ENCODE measurements at regions not wholly inside any gene's neighbourhood (a gene's known extent, or its start where the extent isn't known, plus 50 kb on each side); places are given as distances from the start of the nearest gene placed in this dataset.
"Not testable (repeated sequence)": the region's sequence is repeated elsewhere in the genome, so short reads cannot be mapped to it uniquely, and the experiment has no call there.

- Histone ChIP-seq H3K27me3 (ENCODE audit: control insufficient read depth, insufficient read depth, low read length) (no peaks in the 10 kb centered on the region), H3K4me3 (replicated peaks in 1 of 4; ENCODE audit: control extremely low read depth in 1 of 4, insufficient read depth in 1 of 4, low read depth in 3 of 4, low read length in 4 of 4) (no peak overlapping the region), H2AFZ (ENCODE audit: low read length) (no peak overlapping the region), H3K4me2 (ENCODE audit: extremely low read depth, insufficient read depth, low read length) (no peak overlapping the region), H3K4me1 (ENCODE audit: control insufficient read depth, extremely low read depth, insufficient read depth, low read length) (no peaks in the 10 kb centered on the region), H3K36me3 (ENCODE audit: control insufficient read depth, insufficient read depth, low read length) (no peaks in the 10 kb centered on the region), H3K79me2 (ENCODE audit: control insufficient read depth, insufficient read depth, low read length) (no peaks in the 10 kb centered on the region), H4K20me1 (ENCODE audit: control insufficient read depth, extremely low read depth, insufficient read depth, low read length) (no peaks in the 10 kb centered on the region), H3K27ac (ENCODE audit: insufficient read depth, low read length) (no peak overlapping the region), H3K9ac (ENCODE audit: insufficient read depth, low read length) (no peak overlapping the region), H3K9me3 (ENCODE audit: control insufficient read depth, insufficient read depth, low read depth, low read length) (no peaks in the 10 kb centered on the region)
- TF ChIP-seq EZH2 (IDR thresholded peaks at IDR 0.05; ENCODE audit: low read length, missing control alignments) (no peak), CTCF (conservative IDR thresholded peaks at IDR 0.05 in 1 of 2, IDR thresholded peaks at IDR 0.05 in 1 of 2; ENCODE audit: low read depth in 1 of 2, low read length in 2 of 2) (no peak)
- DNase-seq (ENCODE audit: low read depth in 2 of 2) = no peak
Observed at GRCh38 chr4:160450876-160451275, 1348.0 kb downstream of the RAPGEF2 start.

- H4K20me1 ChIP-seq (ENCODE audit: control insufficient read depth, extremely low read depth, insufficient read depth, low read length); H3K9me3 ChIP-seq (ENCODE audit: control insufficient read depth, insufficient read depth, low read depth, low read length); H3K36me3 ChIP-seq (ENCODE audit: control insufficient read depth, insufficient read depth, low read length); H3K27ac ChIP-seq (ENCODE audit: insufficient read depth, low read length); H3K27me3 ChIP-seq (ENCODE audit: control insufficient read depth, insufficient read depth, low read length); H3K9ac ChIP-seq (ENCODE audit: insufficient read depth, low read length); DNase-seq (ENCODE audit: low read depth in 2 of 2); H3K79me2 ChIP-seq (ENCODE audit: control insufficient read depth, insufficient read depth, low read length); H3K4me3 ChIP-seq (replicated peaks in 1 of 4; ENCODE audit: control extremely low read depth in 1 of 4, insufficient read depth in 1 of 4, low read depth in 3 of 4, low read length in 4 of 4); H2AFZ ChIP-seq (ENCODE audit: low read length); H3K4me1 ChIP-seq (ENCODE audit: control insufficient read depth, extremely low read depth, insufficient read depth, low read length); H3K4me2 ChIP-seq (ENCODE audit: extremely low read depth, insufficient read depth, low read length): not testable (repeated sequence)
Observed at GRCh38 chr4:160481696-160482690, 1379.1 kb downstream of the RAPGEF2 start.

- Histone ChIP-seq H3K4me1 (ENCODE audit: control insufficient read depth, extremely low read depth, insufficient read depth, low read length) (no peaks in the 10 kb centered on the region), H3K27me3 (ENCODE audit: control insufficient read depth, insufficient read depth, low read length) (no peaks in the 10 kb centered on the region), H3K36me3 (ENCODE audit: control insufficient read depth, insufficient read depth, low read length) (no peaks in the 10 kb centered on the region), H3K9ac (ENCODE audit: insufficient read depth, low read length) (no peak overlapping the region), H4K20me1 (ENCODE audit: control insufficient read depth, extremely low read depth, insufficient read depth, low read length) (no peaks in the 10 kb centered on the region), H3K9me3 (ENCODE audit: control insufficient read depth, insufficient read depth, low read depth, low read length) (no peaks in the 10 kb centered on the region), H3K4me3 (replicated peaks in 1 of 4; ENCODE audit: control extremely low read depth in 1 of 4, insufficient read depth in 1 of 4, low read depth in 3 of 4, low read length in 4 of 4) (no peak overlapping the region), H3K79me2 (ENCODE audit: control insufficient read depth, insufficient read depth, low read length) (no peaks in the 10 kb centered on the region), H2AFZ (ENCODE audit: low read length) (no peak overlapping the region), H3K4me2 (ENCODE audit: extremely low read depth, insufficient read depth, low read length) (no peak overlapping the region), H3K27ac (ENCODE audit: insufficient read depth, low read length) (no peak overlapping the region)
- TF ChIP-seq EZH2 (IDR thresholded peaks at IDR 0.05; ENCODE audit: low read length, missing control alignments) (no peak), CTCF (conservative IDR thresholded peaks at IDR 0.05 in 1 of 2, IDR thresholded peaks at IDR 0.05 in 1 of 2; ENCODE audit: low read depth in 1 of 2, low read length in 2 of 2) (no peak)
- DNase-seq (ENCODE audit: low read depth in 2 of 2) = no peak
Observed at GRCh38 chr4:160485071-160485687, 1382.3 kb downstream of the RAPGEF2 start.

Data from fibroblast of lung (primary cell).